Stimulated activated CD4-positive, alpha-beta T cell treated with anti-CD3 and anti-CD28 coated beads, TNF-alpha, amount 100 ng/mL, for 48 hours (primary cell): ENCODE measurements at regions not wholly inside any gene's neighbourhood (a gene's known extent, or its start where the extent isn't known, plus 50 kb on each side); places are given as distances from the start of the nearest gene placed in this dataset.

Experiments
- DNase-seq, 3 donors: peaks; one replicate each; pipeline ENCODE4 v3.0.0-alpha.2; 2020; ENCODE audit warnings: low read depth in 3 of 3

DNA sequence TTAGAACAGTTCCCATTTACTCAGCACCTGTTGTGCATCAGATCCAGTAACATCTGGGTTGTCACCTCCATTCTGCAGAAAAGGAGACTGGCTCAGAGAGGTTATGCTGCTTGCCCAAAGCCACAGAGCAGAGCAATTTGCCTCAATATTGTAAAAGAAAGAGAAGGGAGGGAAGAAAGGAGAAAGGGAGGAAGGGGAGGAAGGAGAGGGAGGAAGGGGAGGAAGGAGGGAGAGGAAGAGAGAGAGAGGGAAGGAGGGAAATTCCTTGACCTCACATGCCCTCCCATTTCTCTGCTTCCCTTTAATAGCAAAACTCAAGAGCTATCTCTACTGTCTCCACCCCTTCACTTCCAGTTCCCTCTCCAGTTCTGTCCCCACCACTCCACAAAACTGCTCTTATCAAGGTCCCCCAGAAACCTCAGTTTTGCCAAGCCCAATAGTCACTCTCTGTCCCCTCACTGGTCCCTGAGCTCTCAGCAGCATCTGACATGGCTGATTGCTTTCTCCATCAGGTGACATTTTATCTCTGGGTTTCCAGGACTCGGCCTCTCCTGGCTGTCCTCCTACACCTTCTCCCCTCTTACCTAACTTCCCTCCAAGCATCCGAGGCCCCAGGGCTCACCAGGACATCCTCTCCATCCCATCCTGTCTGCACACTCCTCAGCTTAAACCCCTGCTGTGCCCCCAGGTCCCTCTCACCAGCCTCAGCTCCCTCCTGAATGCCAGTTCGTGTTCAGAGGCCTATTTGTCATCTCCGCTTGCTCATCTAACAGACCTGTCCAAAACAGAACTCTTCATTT, 104.7 kb upstream of the LINGO1 start:
- no peak for DNase-seq

DNA sequence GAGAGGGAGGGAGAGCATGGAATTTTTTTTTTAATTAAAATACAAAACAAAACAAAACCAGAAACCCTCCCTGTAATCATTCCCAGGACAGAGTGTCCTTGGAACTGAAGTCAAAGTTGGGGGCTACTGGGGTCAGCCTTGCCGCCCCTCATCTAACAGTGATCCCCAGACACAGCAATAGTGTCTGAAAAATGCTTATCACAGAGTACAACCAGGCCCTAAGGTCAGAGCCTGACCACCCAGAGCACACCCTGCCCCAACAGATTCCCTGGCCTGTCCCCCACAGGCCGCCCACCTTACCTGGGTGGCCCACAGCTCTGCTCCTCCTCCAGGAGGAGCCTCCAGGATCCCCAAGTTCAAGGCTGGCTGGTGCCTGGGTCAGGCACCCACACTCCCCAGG, 101.6 kb upstream of the LINGO1 start:
- DNase-seq = no peak

DNA sequence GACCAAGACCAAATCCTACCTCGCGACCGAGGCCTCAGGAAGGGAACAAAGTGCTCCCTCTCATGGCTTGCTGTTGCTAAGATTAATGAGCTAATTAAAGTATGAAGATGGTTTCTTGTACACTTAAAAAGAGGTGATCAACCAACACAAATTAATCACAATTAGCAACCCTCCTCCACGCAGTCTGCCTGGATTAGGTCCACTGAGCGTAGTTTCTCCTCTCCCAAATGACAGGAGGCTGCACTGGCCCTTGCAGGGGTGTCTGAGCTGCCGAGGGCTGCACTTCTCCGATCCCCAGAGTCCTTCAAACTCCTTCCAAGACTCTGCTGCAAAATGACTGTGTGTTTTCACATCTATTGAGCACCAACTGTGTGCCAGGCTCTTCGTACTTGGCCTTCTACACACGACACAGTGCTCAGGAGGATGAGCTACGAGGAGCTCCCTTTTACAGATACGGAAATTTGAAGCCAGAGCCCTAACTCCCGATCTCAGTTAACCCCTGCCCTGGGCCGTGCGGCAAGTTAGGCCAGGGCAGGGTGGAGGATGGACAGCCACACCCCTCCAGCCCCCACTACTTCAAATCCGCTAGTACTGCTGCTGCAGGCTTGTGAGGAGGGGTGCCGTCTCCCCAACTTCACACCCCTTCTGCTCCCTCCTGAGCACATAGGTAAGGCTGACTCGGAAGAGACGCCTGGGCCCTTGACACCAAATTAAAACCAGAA, 101.0 kb upstream of the LINGO1 start:
- no peak for DNase-seq

DNA sequence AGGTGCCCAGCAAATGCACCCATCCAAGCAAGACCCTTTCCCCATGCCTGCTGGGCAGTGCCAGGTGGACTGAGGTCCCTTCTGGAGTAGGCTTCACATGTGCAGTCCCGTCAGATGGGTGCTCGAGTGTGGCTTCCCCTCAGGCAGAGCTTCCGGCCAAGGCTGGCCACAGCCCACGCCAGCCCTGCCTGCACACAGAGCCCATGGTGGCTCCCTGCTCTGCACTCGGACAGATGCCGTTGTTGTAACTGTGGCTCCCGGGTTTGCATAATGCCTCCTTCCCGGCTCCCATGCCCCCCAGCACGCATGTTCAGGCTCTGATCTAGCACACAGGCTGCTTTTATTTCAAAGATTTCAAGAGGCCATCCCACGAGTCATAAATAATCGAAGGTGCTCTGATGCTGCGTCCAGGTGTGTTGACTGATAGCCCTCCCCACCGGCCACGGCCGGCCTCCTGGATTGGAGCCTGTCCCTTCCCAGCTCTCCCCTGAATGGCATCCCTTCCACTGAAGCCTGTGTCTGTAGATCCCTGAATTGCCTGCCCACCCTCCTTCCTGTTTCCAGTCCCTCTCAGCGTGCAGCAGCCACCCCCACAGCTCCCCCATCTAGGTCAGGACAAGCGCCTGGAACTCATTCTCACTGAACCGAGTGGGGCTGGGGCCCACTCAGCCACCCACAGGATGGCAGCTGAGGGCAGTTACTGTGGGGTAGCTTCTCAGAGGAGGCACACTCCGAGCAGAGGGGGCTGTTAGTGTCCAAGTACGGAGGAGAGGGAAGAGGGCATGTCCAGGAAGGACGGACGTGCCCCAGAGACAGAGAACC, 100.0 kb upstream of the LINGO1 start:
- DNase-seq = no peak

DNA sequence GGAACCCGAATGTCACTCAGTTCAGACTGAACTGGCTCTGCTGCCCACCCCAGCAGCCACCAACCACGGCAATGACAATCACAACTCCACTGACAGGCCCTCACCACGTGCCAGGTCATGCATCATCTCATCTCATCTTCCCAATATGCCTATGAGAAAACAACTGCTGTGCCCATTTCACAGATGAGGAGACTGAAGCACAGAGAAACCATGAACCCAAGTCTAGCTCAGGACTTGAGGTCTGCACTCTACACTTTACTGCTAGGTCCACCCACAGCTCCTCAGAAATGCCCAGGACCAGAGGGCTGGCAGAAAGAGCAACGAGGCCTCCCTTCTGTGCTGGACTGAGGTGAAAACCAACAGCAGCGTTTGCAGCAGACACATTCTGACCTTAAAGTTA, 99.2 kb upstream of the LINGO1 start:
- DNase-seq = no peak

DNA sequence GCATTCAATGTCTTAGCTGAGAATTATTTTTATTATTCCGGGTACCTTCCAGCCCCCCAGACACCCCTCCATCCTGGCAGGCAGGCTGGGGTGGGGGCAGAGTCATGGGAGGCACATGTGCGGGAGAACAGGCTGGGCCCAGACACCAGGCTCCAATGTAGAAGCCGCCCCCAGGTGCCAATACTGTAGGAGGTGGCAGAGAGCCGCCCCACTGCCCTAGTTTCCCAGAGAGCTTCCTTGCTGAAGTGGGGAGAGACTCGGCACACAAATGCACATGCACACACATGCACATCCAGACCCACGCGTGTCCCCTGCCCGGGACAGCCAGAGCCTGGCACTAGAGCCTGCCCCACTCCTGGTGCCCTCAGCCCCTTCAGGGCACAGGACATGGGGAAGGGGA, 98.4 kb upstream of the LINGO1 start:
- no peak for DNase-seq

DNA sequence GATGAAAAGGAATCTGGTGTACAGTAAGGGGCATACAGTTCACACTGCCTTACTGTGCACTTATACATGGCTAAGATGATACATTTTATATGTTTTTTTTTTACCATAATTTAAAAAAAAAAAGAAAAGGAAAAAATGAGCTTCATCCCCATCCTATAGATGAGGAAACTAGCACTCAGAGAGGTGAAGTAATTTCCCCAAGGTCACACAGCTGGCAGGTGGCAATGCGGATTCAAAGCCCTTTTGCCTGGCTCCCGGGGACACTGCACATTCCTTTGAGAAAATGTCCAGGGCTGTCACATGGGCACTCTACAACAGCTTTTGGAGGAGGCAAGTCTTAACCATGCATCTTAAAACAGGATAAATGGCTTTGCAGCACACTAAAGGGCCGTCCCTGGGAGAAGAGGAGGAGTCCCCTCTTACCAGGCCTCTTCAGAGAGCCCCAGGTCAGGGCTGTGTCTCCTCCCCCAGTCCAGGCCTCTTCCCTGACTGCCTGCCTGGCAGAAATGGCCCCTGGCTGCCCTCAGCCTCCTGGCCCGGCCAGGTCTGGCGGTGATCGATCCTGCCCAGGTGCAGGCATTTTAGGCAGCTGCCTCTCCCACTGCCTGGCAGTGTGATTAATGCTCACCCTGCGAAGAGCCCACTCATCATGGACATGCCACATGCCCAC, 95.1 kb upstream of the LINGO1 start:
- DNase-seq = no peak

DNA sequence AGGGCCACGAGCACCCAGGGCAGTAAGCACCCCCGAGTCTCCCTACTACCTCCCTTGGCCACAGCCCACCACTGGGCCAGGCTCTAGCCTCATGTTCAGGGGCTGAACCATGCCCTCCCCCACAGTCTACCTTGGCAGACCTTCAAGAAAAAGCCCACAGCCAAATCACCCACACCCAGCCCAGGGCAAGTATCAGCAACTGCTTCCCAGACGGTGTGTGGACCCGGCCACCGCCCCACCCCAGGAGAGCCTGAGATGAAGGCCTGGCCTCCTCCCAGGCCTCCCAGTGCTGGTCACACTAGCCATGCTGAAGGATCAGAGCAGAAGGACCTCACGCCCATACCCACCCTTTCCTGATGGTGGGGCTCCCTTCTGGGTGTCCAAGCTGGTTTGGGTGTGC, 92.0 kb upstream of the LINGO1 start:
- no peak for DNase-seq

DNA sequence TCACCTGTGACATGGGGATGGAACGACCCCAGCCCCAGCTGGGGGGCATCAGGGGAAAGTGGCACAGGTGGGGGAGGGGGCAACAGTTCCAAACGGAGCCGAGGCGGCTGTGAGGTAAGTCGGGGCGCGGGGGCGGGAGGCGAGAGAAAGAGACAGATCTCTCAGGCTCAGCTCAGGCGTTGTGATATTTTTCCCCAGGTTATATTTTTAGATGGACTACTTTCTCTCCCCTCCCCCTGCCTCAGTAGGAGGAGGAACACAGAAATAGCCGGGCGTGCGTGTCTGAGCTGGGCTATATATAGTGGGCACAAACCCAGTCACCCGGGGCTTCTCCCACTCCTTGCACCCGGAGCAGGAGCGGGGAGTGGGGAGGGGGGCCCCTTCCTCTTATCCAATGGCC, 91.0 kb upstream of the LINGO1 start:
- no peak for DNase-seq

DNA sequence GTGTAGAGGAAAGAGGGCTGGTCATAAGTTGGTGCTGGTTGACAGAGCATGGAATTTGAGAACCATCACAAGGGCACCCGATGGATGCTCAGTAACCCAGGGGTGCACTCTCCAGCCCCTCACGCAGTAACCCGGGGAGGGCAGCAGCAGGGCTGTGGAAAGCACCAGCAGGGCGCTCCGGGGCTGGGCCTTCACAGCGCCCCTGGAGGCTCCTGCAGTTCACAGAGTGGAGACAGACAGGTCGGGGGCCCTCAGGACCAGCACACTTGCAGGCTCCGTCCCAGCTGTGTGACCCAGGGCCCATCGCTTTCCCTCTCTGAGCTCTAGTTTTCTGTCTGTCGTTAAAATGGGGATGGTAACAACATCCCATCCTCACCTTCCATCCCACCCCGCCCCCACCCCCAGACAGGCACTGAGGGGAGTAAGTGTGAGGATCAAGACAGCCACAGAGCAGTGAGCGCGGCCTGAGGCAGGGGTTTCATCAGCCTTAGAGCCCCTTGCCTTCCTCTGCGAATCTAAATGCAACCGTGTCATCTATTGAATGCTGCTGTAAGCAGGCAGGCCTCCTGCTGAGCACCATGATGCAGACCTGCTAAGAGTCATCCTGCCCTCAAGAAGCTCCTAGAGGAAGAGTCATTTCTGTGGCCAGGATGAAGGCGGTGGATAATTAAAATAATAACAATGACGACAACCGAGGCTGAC, 90.2 kb upstream of the LINGO1 start:
- DNase-seq = no peak

DNA sequence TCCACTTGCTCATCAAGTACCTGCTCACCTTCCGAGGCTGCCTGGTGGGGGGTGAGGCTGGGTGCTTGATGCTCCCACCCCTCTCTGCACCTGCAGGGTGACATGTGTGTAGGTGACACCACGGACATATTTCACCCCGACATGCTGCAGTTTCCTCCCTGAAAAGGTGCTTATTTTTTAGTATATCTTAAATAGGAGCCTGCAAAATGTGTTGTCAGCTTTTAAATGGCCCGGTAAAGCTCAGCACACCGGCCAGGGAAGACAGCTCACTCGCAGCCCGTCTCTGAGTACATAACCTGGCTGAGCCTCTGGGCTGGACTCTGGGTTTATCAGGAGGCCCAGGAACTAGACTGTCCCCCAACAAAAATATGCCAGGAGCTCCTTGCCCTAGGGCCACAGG, 89.3 kb upstream of the LINGO1 start:
- DNase-seq = no peak

DNA sequence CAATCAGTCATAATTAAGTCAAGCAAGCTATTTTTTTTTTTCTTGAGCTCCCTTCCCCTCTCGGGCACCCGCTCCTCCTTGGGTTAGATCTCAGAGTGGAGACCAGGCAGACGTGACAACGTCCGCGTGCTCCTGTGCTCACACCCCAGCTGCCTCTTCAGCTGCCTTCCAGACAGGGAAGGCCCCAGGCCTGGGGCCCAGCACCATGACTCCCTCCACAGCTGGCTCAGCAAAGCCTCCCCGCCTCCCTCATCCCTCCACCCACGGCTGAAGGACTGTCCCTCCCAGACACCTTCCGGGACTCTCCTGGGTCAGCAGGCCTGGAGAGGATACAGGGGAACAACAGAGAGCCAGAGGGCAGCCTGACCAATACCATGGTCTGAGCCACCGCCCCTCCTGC, 87.9 kb upstream of the LINGO1 start:
- no peak for DNase-seq

DNA sequence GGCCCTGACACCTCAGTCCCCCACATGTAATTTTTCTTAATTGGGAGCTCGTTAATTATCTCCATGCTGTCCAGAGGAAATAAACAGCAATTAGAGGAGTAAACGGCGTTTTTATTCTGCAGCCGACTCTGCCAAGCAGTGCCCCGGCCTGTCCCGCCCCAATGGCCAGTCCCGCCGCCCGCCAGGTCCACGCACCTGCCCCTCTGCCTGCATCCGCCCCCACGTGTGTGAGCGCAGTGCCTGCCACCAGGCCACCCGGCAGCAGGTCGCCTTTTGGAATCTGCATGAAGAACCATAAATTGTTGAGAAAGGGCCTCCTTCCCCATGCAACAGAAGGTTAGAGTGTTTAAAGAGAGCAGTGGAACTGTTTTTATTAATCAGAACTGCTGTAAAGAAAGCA, 87.5 kb upstream of the LINGO1 start:
- DNase-seq = no peak

DNA sequence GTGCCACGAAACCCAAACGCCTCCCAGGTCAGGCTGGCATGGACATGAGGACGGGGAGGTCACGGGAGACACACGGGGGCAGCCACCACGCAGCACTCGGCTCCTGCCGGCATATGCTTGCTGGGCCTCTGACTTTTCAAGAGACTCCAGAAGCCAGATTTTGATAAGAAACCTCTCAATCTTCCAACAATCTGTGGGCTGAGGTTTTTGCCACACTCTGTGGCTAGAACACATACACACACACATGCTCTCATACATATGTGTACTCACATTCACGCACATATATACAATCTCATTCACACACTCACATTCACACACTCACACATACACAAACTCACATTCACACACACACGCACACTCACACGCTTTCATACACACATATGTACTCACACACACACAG, 86.7 kb upstream of the LINGO1 start:
- no peak for DNase-seq

DNA sequence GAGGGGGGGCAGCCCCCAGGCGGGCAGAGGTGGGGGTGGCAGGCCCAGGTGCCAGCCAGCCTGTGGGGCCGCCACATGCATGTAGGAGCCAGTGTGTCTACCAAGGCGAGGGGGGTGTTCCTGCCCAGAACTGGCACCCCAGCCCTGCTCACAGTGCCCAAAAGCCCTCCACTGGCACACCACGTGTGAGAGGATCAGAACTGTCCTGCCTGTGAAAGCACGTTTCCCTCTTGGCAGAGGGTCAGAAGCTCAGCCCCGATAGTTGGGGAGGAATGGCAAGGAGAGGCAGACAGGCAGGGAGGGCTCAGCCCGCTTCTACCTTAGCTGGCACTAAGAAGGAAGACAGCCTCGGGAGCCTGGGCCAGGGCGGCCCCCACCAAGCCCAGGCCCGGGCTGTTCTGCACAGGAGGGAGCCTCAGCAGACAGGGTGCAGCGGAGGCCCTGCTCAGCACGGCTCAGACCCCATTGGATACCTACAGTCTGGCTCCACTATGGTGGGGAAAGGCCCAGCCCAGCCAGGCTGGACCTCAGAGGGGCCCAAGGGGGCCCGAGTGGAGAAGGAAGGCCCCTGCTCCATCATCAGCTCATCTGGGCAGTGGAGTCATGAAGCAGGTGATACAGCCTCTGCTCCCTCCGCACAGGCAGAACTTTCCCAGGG, 84.8 kb upstream of the LINGO1 start:
- DNase-seq = no peak

DNA sequence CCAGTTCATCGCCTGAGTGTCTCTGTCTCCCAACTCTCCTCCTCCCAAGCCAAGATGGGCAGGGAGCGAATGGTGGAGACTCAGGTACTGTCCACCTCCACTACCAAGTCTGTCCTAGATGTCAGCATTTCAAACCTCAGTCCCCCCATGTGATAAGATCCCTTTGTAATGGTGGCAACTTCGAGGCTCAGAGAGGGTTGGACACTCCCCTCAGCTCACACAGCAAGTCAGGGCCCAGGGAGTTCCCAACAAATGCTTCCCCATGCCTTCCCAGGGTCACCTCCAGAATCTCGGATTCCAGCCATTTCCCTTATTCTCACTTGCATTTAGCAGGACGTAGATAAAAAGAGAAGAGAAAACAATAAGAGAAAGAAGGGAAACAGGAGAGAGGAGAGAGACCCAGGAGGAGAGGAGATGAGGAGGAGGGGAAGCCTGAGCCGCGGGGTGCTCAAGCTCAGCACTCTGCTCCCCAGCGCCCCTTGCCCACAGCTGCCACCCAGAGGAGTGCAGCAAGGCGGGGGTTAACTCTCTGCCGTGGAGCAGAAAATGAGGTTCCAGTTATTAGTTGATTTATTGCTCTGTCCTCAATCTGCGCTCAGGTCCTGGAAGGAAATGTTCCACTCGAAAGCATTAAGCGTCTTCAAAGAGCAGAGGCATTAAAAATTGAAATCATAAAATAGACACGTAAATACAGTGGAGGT, 84.1 kb upstream of the LINGO1 start:
- no peak for DNase-seq

DNA sequence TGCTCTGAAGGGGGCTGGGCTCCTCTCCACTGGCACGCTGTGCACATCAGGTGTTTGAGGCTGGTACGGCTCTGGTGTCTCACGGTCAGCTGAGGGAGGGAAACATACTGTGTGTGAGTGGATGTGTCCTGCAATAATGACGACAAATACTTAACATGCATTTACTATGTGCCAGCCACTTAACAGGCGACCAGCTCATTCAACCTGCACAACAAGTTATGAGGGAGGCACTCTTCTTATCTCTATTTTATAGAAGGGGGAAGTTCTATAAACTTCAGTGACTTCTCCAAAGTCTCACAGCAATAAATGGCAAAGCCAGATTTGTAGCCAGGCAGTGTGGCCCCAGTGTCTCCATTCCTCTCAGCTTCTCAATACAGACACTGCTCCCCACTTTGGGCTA, 83.1 kb upstream of the LINGO1 start:
- DNase-seq = no peak

DNA sequence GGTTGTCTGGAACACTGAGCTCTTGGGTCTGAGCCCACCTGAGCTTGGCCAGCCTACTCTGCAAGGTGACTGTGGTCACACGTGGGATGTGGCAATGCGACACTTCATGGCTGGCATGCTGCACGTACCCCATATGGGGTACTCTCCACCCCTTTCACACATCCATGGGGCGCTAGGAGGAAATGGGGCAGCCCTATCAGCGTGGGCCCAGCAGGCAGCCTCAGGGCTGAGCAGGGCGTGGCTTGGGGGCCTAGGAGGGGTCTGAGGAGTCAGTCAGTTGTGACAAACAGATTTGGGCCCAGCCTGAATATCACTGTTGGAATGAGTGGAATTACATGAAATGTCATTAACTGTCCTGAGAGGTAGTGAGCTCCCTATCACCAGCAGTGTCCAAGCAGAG, 82.3 kb upstream of the LINGO1 start:
- no peak for DNase-seq

DNA sequence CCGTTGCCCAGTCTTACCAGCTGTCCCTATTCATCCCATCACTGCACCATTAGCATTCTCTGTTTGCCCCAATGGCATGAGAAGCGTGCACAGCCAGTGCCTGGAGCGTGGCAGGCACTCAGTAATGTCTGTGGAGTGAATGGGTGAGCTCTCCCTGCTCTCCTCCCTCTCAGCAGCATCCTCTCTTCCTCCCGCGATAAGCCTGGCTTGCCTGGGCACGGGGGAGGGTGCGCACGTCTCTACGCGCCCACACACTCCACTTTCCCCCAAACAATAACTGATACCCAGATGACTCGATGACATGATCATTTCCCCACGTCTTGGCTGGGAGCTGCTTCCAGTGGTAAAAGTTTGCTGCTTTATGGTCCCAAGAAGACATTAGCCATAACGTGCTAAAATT, 81.8 kb upstream of the LINGO1 start:
- no peak for DNase-seq

DNA sequence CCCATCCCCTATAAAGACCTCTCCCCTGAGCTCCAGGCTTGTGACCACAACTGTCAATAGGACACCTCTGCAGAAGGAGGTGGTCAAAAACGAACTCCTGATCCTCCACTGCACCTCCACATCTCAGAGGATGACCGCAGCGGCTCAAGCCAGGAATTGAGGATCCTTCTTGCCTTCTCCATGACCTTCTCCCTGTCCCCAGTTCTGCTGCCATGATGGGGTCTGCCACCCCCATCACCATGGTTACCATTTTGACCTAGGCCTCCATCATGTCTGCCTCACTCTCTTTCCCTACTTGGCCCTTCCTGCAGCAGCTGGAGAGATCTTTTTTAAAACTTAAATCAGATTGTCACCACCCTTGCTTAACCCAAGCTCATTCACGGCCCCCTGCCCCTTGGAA, 81.3 kb upstream of the LINGO1 start:
- no peak for DNase-seq
